ENCODE measurements at regions not wholly inside any gene's neighbourhood (a gene's known extent, or its start where the extent isn't known, plus 50 kb on each side); places are given as distances from the start of the nearest gene placed in this dataset.

DNA sequence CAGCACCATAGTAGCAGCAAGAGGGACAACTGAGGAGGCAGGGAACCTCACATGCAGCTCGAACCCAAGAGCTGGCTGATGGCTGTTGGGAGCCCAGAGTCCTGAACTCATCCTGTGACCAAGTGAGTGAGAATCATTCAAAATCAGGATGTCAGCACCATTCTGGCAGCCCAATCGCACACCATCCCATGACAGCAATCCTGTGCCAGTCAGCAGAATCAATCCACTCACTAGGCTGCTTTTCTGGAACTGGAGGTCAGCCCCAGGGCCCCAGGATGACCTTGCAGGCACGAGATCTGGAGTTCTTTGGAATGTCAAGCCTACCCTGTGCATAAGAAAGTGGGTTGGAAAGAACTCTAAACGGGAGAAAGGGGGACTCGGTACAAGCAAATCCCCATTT lies 67.8 kb upstream of the TAF11L2 start:
- no peak overlapping the region for H3K27ac ChIP-seq (ENCODE audit: low read depth, low read length)

DNA sequence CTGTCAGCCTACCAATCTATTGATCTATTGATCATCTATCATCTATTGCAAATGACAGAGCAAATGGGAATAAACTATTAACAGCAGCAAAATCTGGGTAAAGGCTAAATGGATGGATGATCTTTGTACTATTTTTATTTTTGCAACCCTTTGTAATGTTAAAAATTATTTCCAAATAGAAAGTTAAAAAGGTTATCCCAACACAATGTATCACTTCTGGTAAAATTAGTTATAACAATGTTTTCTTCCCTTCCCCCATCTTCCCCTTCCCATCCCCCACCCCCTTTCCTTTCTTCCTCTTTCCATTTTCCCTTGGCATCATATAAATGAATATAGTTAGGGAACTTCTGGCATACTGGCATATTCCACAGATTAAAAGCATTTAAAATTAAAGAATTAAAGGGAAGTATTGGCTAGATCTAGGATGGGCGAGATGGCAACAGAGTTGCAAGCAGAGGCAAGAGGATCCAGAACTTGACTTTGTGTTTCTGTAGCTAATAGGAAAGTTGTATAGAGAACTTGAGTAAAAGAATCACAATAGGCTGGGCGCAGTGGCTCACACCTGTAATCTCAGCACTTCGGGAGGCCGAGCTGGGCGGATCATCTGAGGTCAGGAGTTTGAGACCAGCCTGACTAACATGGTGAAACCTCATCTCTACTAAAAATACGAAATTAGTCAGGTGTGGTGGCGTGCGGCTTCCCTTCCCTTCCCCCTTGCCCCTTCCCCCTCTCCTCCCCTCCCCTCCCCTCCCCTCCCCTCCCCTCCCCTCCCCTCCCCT lies 66.6 kb upstream of the TAF11L2 start:
- Histone ChIP-seq H3K36me3 (ENCODE audit: control insufficient read depth, insufficient read depth, low read length) (no peaks in the 10 kb centered on the region), H3K27ac (ENCODE audit: low read depth, low read length) (no peak overlapping the region), H3K9ac (ENCODE audit: low read length) (no peak overlapping the region), H3K27me3 (ENCODE audit: control insufficient read depth, insufficient read depth, low read length) (no peaks in the 10 kb centered on the region), H3K4me1 (ENCODE audit: control insufficient read depth, insufficient read depth, low read length) (no peaks in the 10 kb centered on the region), H3K4me3 (ENCODE audit: low read length) (no peak overlapping the region)

More for the DNA sequence above, 67.8 kb upstream of the TAF11L2 start:
- Histone ChIP-seq H3K36me3 (ENCODE audit: control insufficient read depth, insufficient read depth, low read length) (no peaks in the 10 kb centered on the region), H3K9ac (ENCODE audit: low read length) (no peak overlapping the region), H3K4me3 (ENCODE audit: low read length) (no peak overlapping the region), H3K4me1 (ENCODE audit: control insufficient read depth, insufficient read depth, low read length) (no peaks in the 10 kb centered on the region), H3K27me3 (ENCODE audit: control insufficient read depth, insufficient read depth, low read length) (no peaks in the 10 kb centered on the region)

DNA sequence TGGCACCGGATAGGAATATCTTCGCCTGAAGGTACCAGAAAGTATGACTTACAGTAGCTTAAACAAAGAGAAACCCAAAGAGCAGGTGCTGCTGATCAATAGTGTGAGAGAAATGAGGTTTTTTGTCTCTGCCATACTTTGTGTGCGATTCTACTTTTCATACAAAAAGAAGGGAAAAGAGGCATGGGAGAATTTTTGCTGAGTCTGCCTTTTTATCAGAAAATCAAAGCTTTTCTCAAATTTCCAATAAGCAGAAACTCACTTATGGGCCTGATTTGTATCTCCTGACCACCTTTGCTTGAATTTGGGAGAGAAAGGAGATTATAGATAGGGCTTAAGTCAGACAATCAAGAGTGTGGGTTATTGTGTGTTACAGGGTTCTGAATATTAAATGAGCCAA lies 65.5 kb upstream of the TAF11L2 start:
- Histone ChIP-seq H3K27me3 (ENCODE audit: control insufficient read depth, insufficient read depth, low read length) (no peaks in the 10 kb centered on the region), H3K4me3 (ENCODE audit: low read length) (no peak overlapping the region), H3K9ac (ENCODE audit: low read length) (no peak overlapping the region), H3K4me1 (ENCODE audit: control insufficient read depth, insufficient read depth, low read length) (no peaks in the 10 kb centered on the region), H3K27ac (ENCODE audit: low read depth, low read length) (no peak overlapping the region), H3K36me3 (ENCODE audit: control insufficient read depth, insufficient read depth, low read length) (no peaks in the 10 kb centered on the region)

DNA sequence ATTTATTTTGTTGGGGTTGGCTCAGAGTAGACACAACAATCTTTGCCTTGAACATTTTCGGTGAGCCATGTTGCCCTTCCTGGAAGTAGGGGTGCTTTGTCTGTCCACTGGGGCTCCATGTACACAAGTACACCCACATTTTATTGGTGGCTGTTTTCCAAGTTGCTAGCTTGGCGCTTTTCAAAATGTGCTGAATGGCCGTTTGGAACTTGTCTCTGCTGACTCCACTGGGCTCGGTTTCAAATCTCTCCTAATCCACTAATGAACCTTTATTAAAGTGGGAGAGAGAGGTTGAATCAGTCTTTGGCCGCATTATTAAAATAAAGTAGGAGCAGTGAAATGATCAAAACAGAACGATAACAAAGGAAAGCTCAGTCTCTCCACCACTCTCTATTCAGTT lies 64.6 kb upstream of the TAF11L2 start:
- no peak overlapping the region for H3K9ac ChIP-seq (ENCODE audit: low read length)
- no peak overlapping the region for H3K27ac ChIP-seq (ENCODE audit: low read depth, low read length)
- H3K4me1 ChIP-seq (ENCODE audit: control insufficient read depth, insufficient read depth, low read length), result no peaks in the 10 kb centered on the region
- H3K4me3 ChIP-seq (ENCODE audit: low read length), result no peak overlapping the region
- H3K27me3 ChIP-seq (ENCODE audit: control insufficient read depth, insufficient read depth, low read length), result no peaks in the 10 kb centered on the region
- H3K36me3 ChIP-seq (ENCODE audit: control insufficient read depth, insufficient read depth, low read length), result no peaks in the 10 kb centered on the region

DNA sequence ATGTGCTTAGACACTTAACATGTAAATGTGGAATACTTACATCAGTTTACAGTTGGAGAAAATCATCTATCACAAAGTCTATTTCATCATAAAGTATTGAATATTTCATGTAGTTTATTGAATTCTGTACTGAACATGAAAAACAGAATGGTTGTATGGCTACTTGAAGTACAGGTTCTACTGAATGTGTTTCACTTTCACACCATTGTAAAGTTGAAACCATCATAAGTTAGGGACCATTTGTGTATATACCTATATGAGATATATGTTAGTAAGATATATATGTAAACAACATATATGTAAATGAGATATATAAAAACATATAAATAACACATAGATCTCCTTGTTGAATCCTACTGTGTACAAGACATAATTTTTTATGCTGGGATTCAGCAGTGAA lies 63.0 kb upstream of the TAF11L2 start:
- Histone ChIP-seq H3K9ac (ENCODE audit: low read length) (no peak overlapping the region), H3K27ac (ENCODE audit: low read depth, low read length) (no peak overlapping the region), H3K27me3 (ENCODE audit: control insufficient read depth, insufficient read depth, low read length) (no peaks in the 10 kb centered on the region), H3K4me3 (ENCODE audit: low read length) (no peak overlapping the region), H3K36me3 (ENCODE audit: control insufficient read depth, insufficient read depth, low read length) (no peaks in the 10 kb centered on the region), H3K4me1 (ENCODE audit: control insufficient read depth, insufficient read depth, low read length) (no peaks in the 10 kb centered on the region)

DNA sequence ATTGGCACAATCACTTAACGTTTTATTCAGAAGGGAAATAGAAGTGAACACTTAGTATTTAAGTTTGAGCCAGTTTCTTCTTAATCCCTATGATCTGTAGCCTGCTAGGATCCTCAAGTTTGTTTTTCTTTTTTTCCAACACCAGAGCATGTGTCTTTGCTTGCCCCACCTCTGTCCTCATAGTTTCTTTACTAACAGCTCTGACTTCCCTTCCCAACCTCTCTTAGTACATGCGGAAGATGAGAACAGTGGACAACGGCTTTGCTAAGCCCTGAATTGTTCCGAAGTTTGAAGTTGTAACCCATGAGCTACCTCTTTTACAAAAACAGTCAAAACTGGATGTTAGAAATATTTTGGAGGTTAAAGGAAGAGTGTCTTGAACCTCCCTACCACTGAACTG lies 61.7 kb upstream of the TAF11L2 start:
- H3K4me3 ChIP-seq (ENCODE audit: low read length), result peak overlapping the region; percentile 32
- H3K27me3 ChIP-seq (ENCODE audit: control insufficient read depth, insufficient read depth, low read length), result no peaks in the 10 kb centered on the region
- no peaks in the 10 kb centered on the region for H3K36me3 ChIP-seq (ENCODE audit: control insufficient read depth, insufficient read depth, low read length)
- H3K9ac ChIP-seq (ENCODE audit: low read length), result no peak overlapping the region
- no peak overlapping the region for H3K27ac ChIP-seq (ENCODE audit: low read depth, low read length)
- H3K4me1 ChIP-seq (ENCODE audit: control insufficient read depth, insufficient read depth, low read length), result no peaks in the 10 kb centered on the region

DNA sequence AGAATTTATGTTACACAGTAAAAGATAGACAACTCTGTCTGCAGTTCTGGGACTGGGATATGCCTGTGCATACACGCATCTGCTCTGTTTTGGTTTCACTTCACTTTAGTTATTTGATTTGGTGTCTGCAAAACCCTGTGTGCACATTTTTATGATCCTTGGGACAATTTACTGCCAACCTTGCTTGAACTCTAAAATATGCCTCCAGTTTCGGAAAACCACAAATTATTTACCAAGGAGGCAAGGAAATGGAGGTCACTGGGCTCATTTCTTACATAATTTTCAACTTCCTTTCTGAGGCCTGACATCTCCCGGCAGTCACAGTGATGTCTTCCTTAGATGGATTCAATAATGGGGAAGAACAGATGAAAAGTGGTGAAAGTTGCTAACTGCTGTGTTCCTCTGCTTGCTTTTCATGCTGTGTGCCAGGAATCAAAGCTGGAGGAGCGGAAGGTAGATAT lies 61.2 kb upstream of the TAF11L2 start:
- Histone ChIP-seq H3K27ac (ENCODE audit: low read depth, low read length) (no peak overlapping the region), H3K27me3 (ENCODE audit: control insufficient read depth, insufficient read depth, low read length) (no peaks in the 10 kb centered on the region), H3K36me3 (ENCODE audit: control insufficient read depth, insufficient read depth, low read length) (no peaks in the 10 kb centered on the region), H3K4me1 (ENCODE audit: control insufficient read depth, insufficient read depth, low read length) (no peaks in the 10 kb centered on the region), H3K4me3 (ENCODE audit: low read length) (peak overlapping the region; percentile 32), H3K9ac (ENCODE audit: low read length) (no peak overlapping the region)

DNA sequence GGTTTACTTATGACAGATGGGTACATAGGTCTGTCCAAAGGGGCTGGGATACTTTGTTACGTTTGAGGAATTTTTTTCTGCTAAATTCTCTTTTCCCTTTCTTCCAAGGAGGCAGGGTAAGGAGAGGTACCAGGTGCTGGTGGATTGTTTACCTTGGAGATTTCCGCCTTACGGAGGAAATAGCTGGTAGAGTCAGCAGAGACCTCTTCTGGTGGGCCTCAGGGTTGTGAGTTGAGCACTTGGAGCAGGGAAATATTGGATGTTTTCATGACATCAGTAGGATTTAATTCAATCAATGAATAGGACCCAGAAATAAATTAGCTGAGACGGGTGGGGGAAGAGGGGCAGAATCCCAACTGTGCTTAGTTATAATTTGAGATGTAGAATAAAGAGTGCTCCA lies 60.0 kb upstream of the TAF11L2 start:
- H3K27me3 ChIP-seq (ENCODE audit: control insufficient read depth, insufficient read depth, low read length), result no peaks in the 10 kb centered on the region
- no peaks in the 10 kb centered on the region for H3K36me3 ChIP-seq (ENCODE audit: control insufficient read depth, insufficient read depth, low read length)
- H3K27ac ChIP-seq (ENCODE audit: low read depth, low read length), result no peak overlapping the region

DNA sequence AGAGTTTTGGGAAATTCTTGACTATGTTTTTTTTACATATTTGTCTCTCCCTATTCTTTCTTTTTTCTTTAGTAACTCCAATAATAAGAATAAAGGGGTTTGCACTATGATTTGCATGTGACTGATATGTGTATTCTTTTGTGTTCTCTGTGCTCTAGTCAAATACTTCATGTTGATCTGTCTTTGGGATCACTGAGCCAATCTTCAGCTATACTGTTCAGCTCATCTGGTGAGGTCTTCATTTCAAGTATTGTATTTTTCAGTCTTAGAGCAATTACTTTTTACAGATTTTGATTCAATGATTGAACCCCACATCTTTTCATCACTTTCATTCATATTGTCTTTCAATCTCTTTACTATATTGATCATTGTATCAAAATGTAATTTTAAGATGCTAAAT lies 58.1 kb upstream of the TAF11L2 start:
- H3K36me3 ChIP-seq (ENCODE audit: control insufficient read depth, insufficient read depth, low read length), result no peaks in the 10 kb centered on the region
- no peaks in the 10 kb centered on the region for H3K27me3 ChIP-seq (ENCODE audit: control insufficient read depth, insufficient read depth, low read length)
- H3K4me3 ChIP-seq (ENCODE audit: low read length), result no peak overlapping the region
- H3K9ac ChIP-seq (ENCODE audit: low read length), result no peak overlapping the region
- H3K4me1 ChIP-seq (ENCODE audit: control insufficient read depth, insufficient read depth, low read length), result no peaks in the 10 kb centered on the region
- H3K27ac ChIP-seq (ENCODE audit: low read depth, low read length), result no peak overlapping the region

More for the DNA sequence above, 60.0 kb upstream of the TAF11L2 start:
- no peaks in the 10 kb centered on the region for H3K4me1 ChIP-seq (ENCODE audit: control insufficient read depth, insufficient read depth, low read length)
- no peak overlapping the region for H3K4me3 ChIP-seq (ENCODE audit: low read length)
- no peak overlapping the region for H3K9ac ChIP-seq (ENCODE audit: low read length)

DNA sequence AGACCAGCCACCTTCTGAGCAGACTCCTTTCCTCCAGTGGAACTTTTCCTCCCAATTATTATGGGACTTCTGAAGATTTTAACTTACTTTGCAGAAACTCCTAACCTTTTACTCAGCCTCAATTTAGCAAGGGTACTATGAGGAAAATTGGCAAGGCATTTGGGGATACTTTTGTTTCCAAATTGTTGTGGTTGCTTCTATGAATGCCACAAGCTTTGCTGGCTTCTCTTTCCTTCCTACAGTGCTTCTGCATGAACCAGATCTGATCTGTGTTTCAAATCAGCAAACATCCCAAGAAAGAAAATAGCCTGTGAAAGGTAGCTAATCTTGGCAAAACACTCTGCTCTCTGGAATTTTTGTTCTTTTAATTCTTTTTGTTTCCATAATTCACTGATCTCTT lies 57.3 kb upstream of the TAF11L2 start:
- no peak overlapping the region for H3K4me3 ChIP-seq (ENCODE audit: low read length)
- no peak overlapping the region for H3K9ac ChIP-seq (ENCODE audit: low read length)
- no peaks in the 10 kb centered on the region for H3K27me3 ChIP-seq (ENCODE audit: control insufficient read depth, insufficient read depth, low read length)
- H3K27ac ChIP-seq (ENCODE audit: low read depth, low read length), result no peak overlapping the region
- no peaks in the 10 kb centered on the region for H3K36me3 ChIP-seq (ENCODE audit: control insufficient read depth, insufficient read depth, low read length)
- no peaks in the 10 kb centered on the region for H3K4me1 ChIP-seq (ENCODE audit: control insufficient read depth, insufficient read depth, low read length)

DNA sequence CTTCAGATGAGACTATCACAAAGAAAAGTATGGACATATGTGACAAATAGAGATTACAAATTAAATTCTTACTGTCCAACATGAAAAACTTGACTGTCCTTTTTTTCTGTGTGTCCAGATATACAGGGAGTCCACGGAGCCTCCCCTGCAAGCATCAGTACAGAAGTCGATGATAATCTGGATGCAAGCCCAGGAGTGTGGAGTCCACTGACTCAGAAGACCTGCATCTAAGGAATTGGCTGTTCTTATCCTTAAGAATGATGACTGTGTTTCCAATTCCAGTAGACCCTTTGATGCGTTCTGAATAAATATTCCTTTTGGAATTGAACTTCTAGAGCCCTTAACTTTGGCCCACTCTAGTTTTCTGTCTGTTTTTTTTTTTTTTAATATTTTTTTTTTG lies 56.7 kb upstream of the TAF11L2 start:
- Histone ChIP-seq H3K27ac (ENCODE audit: low read depth, low read length) (no peak overlapping the region), H3K4me3 (ENCODE audit: low read length) (no peak overlapping the region), H3K4me1 (ENCODE audit: control insufficient read depth, insufficient read depth, low read length) (no peaks in the 10 kb centered on the region), H3K36me3 (ENCODE audit: control insufficient read depth, insufficient read depth, low read length) (no peaks in the 10 kb centered on the region), H3K9ac (ENCODE audit: low read length) (no peak overlapping the region), H3K27me3 (ENCODE audit: control insufficient read depth, insufficient read depth, low read length) (no peaks in the 10 kb centered on the region)

DNA sequence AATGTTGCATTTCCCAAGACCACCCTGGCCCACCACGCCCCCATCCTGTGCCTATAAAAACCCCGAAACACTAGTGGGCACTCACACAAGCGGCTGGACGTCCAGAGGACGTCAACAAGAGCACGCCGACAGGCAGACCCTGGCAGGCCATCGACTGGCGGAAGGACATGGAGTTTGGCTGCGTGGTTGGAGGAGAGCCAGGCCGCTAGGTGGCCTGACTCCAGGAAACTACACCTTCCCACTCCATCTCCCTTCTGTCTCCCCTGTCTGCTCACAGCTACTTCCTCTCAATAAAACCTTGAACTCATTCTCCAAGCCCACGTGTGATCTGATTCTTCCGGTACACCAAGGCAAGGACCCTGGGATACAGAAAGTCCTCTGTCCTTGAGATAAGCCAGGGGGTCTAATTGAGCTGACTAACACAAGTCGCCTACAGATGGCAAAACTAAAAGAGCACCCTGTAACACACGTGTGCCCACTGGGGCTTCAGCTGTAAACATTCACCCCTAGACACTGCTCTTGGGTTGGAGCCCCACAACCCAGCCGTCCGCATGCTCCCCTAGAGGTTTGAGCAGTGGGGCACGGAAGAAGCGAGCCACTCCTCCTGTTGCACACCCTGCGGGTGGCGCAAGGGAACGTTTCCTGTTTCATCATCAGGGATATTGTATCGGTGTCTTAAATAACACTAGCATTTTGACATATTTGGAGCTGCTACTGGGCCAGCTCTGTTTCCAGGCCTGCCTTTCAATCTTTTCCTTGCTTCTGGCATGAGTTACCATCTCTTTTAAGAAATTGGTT lies 54.5 kb upstream of the TAF11L2 start:
- H3K36me3 ChIP-seq (ENCODE audit: control insufficient read depth, insufficient read depth, low read length), result no peaks in the 10 kb centered on the region
- H3K27ac ChIP-seq (ENCODE audit: low read depth, low read length), result no peak overlapping the region
- H3K4me3 ChIP-seq (ENCODE audit: low read length), result no peak overlapping the region
- H3K4me1 ChIP-seq (ENCODE audit: control insufficient read depth, insufficient read depth, low read length), result no peaks in the 10 kb centered on the region
- no peak overlapping the region for H3K9ac ChIP-seq (ENCODE audit: low read length)
- no peaks in the 10 kb centered on the region for H3K27me3 ChIP-seq (ENCODE audit: control insufficient read depth, insufficient read depth, low read length)

DNA sequence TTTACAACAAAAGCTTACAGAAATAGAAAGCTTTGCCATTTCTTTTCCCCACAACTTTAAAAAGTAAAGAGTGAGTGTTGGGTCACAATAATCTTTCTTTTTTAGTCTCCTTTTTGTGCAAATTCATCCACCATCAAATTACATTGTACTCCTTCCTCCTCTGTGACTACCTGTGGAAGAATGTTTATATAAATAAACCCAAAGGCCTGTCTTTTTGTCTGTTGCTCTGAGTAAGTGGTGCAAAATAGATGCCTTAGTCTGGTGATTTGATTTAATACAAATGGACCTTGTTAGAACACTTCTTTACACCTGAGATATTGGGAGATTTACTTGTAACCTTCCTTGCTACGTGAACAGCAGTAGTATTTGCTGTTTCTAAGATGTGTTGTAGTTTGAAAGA lies 53.5 kb upstream of the TAF11L2 start:
- no peaks in the 10 kb centered on the region for H3K36me3 ChIP-seq (ENCODE audit: control insufficient read depth, insufficient read depth, low read length)
- no peak overlapping the region for H3K4me3 ChIP-seq (ENCODE audit: low read length)
- no peaks in the 10 kb centered on the region for H3K4me1 ChIP-seq (ENCODE audit: control insufficient read depth, insufficient read depth, low read length)
- H3K9ac ChIP-seq (ENCODE audit: low read length), result no peak overlapping the region
- no peak overlapping the region for H3K27ac ChIP-seq (ENCODE audit: low read depth, low read length)
- H3K27me3 ChIP-seq (ENCODE audit: control insufficient read depth, insufficient read depth, low read length), result no peaks in the 10 kb centered on the region

Measured in rectal smooth muscle tissue (tissue), 1 donor.